ENCODE measurements at regions not wholly inside any gene's neighbourhood (a gene's known extent, or its start where the extent isn't known, plus 50 kb on each side); places are given as distances from the start of the nearest gene placed in this dataset.

DNA sequence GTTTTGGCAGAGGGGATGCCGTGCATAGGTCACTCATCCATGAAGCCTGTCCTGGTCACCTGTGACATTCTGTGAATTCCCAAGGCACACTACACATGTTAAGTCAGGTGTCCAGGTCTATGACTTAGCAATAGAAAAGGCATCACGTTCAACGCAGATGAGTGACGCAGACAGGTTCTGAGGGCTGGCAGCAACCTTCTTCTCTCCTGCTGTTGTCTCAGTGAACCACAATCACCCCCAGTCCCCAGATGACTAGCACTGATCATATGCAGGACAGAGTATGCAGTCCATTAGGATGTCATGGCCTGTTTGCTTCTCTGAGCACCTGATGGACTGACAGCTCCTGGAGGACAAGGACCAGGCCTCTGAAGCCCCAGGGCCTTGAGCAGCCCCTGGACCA is 157.8 kb upstream of the KAZN start:
- Histone ChIP-seq H2AK5ac (ENCODE audit: low read length) (no peak overlapping the region), H4K8ac (ENCODE audit: low read depth, low read length) (no peak overlapping the region), H3K79me2 (ENCODE audit: control insufficient read depth, insufficient read depth, low read length) (no peaks in the 10 kb centered on the region), H3K36me3 (ENCODE audit: control insufficient read depth, insufficient read depth, low read length) (no peaks in the 10 kb centered on the region), H3K4ac (ENCODE audit: low read depth, low read length) (no peak overlapping the region), H3K4me3 (ENCODE audit: low read length) (no peak overlapping the region), H2BK15ac (replicated peaks; ENCODE audit: low read depth) (no peak overlapping the region), H3K18ac (ENCODE audit: low read length) (no peak overlapping the region), H3K27ac (ENCODE audit: low read depth, low read length) (no peak overlapping the region), H2BK120ac (ENCODE audit: low read depth, low read length) (no peak overlapping the region), H3K27me3 (ENCODE audit: insufficient read depth, low read length, poor library complexity) (no peaks in the 10 kb centered on the region), H3K4me1 (ENCODE audit: control insufficient read depth, low read depth, low read length) (no peaks in the 10 kb centered on the region), H3K23ac (ENCODE audit: low read length) (no peak overlapping the region), H2BK5ac (ENCODE audit: low read length) (no peak overlapping the region), H3K79me1 (ENCODE audit: low read length) (no peaks in the 10 kb centered on the region), H3K4me2 (ENCODE audit: low read length) (no peak overlapping the region), H3K9ac (ENCODE audit: low read length) (no peak overlapping the region), H4K5ac (ENCODE audit: low read length) (no peak overlapping the region), H3K56ac (ENCODE audit: low read length) (no peak overlapping the region)
- no peak for DNase-seq
- WGBS (ENCODE audit: extremely low coverage, insufficient coverage, low lambda C conversion rate) = no CpG with 5 or more reads among the region's 4 CpGs

DNA sequence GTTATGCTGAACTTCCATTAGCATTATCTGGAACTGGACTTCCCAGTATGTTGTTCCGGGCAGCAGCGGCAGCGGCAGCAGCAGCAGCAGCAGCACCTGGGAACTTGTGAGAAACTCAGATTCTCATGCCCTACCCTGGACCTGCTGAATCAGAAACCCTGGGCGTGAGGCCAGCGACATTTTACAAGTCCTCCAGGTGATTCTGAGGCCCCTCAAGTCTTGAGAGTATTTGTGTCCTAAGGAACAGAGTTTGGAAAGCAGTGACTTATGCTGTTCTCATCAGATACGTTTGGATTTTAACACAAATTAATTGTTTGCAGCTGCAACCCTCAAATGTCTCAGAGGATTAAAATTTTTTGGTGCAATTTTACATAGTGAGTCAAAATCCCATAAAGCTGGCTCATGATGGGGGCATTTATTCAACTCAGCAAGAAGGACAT is 157.2 kb upstream of the KAZN start:
- H2BK15ac ChIP-seq (replicated peaks; ENCODE audit: low read depth) = no peak overlapping the region
- no peaks in the 10 kb centered on the region for H3K79me1 ChIP-seq (ENCODE audit: low read length)
- no peak overlapping the region for H3K18ac ChIP-seq (ENCODE audit: low read length)
- H3K4me1 ChIP-seq (ENCODE audit: control insufficient read depth, low read depth, low read length) = no peaks in the 10 kb centered on the region
- H3K36me3 ChIP-seq (ENCODE audit: control insufficient read depth, insufficient read depth, low read length) = no peaks in the 10 kb centered on the region
- no peak overlapping the region for H3K9ac ChIP-seq (ENCODE audit: low read length)
- no peaks in the 10 kb centered on the region for H3K27me3 ChIP-seq (ENCODE audit: insufficient read depth, low read length, poor library complexity)
- no peak overlapping the region for H2BK120ac ChIP-seq (ENCODE audit: low read depth, low read length)
- no peak overlapping the region for H3K4ac ChIP-seq (ENCODE audit: low read depth, low read length)
- no peak overlapping the region for H2AK5ac ChIP-seq (ENCODE audit: low read length)
- no peak for DNase-seq
- H4K5ac ChIP-seq (ENCODE audit: low read length) = no peak overlapping the region
- H3K23ac ChIP-seq (ENCODE audit: low read length) = no peak overlapping the region
- H3K79me2 ChIP-seq (ENCODE audit: control insufficient read depth, insufficient read depth, low read length) = no peaks in the 10 kb centered on the region
- no peak overlapping the region for H3K27ac ChIP-seq (ENCODE audit: low read depth, low read length)
- no CpG with 5 or more reads among the region's 6 CpGs for WGBS (ENCODE audit: extremely low coverage, insufficient coverage, low lambda C conversion rate)
- no peak overlapping the region for H2BK5ac ChIP-seq (ENCODE audit: low read length)
- H4K8ac ChIP-seq (ENCODE audit: low read depth, low read length) = no peak overlapping the region
- no peak overlapping the region for H3K4me2 ChIP-seq (ENCODE audit: low read length)
- no peak overlapping the region for H3K4me3 ChIP-seq (ENCODE audit: low read length)
- H3K56ac ChIP-seq (ENCODE audit: low read length) = no peak overlapping the region

DNA sequence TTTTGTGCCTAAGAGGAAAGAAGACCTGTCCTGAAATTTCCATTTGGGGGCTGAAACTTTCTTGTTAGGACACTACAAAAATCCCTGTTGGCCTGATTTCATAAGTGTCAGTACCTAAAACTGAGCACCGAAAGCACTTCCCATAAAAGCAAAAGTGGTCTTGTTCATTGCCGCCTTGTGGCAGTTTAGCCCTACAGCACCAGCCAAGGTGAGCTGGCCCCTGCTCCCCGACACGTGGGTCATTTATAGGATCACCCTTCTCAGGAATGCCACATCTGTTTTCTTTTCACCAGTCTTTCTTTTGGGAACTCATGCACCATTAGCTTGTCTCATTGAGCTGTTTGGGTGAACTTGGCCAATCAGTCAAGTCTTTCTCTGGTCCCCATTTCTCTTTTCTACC is 155.8 kb upstream of the KAZN start:
- H3K36me3 ChIP-seq (ENCODE audit: control insufficient read depth, insufficient read depth, low read length) = no peaks in the 10 kb centered on the region
- no peak overlapping the region for H3K56ac ChIP-seq (ENCODE audit: low read length)
- WGBS (ENCODE audit: extremely low coverage, insufficient coverage, low lambda C conversion rate) = no CpG with 5 or more reads among the region's 4 CpGs
- no peak overlapping the region for H3K27ac ChIP-seq (ENCODE audit: low read depth, low read length)
- no peaks in the 10 kb centered on the region for H3K79me1 ChIP-seq (ENCODE audit: low read length)
- H4K5ac ChIP-seq (ENCODE audit: low read length) = no peak overlapping the region
- no peak overlapping the region for H3K4me2 ChIP-seq (ENCODE audit: low read length)
- H2AK5ac ChIP-seq (ENCODE audit: low read length) = no peak overlapping the region
- no peak overlapping the region for H2BK15ac ChIP-seq (replicated peaks; ENCODE audit: low read depth)
- H2BK5ac ChIP-seq (ENCODE audit: low read length) = no peak overlapping the region
- H3K23ac ChIP-seq (ENCODE audit: low read length) = no peak overlapping the region
- H2BK120ac ChIP-seq (ENCODE audit: low read depth, low read length) = no peak overlapping the region
- H3K4me3 ChIP-seq (ENCODE audit: low read length) = no peak overlapping the region
- peak; percentile 42 for DNase-seq
- no peak overlapping the region for H3K18ac ChIP-seq (ENCODE audit: low read length)
- H3K4ac ChIP-seq (ENCODE audit: low read depth, low read length) = no peak overlapping the region
- no peaks in the 10 kb centered on the region for H3K27me3 ChIP-seq (ENCODE audit: insufficient read depth, low read length, poor library complexity)
- H3K4me1 ChIP-seq (ENCODE audit: control insufficient read depth, low read depth, low read length) = no peaks in the 10 kb centered on the region
- H3K79me2 ChIP-seq (ENCODE audit: control insufficient read depth, insufficient read depth, low read length) = no peaks in the 10 kb centered on the region
- H4K8ac ChIP-seq (ENCODE audit: low read depth, low read length) = no peak overlapping the region
- H3K9ac ChIP-seq (ENCODE audit: low read length) = no peak overlapping the region

GRCh38 chr1:14443164-14443787 is 155.2 kb upstream of the KAZN start:
- Histone ChIP-seq H3K23ac (ENCODE audit: low read length) (no peak overlapping the region), H3K56ac (ENCODE audit: low read length) (no peak overlapping the region), H2BK5ac (ENCODE audit: low read length) (no peak overlapping the region), H3K4me1 (ENCODE audit: control insufficient read depth, low read depth, low read length) (no peaks in the 10 kb centered on the region), H3K4ac (ENCODE audit: low read depth, low read length) (no peak overlapping the region), H3K79me1 (ENCODE audit: low read length) (no peaks in the 10 kb centered on the region), H3K4me2 (ENCODE audit: low read length) (no peak overlapping the region), H4K5ac (ENCODE audit: low read length) (no peak overlapping the region), H3K27ac (ENCODE audit: low read depth, low read length) (no peak overlapping the region), H2BK15ac (replicated peaks; ENCODE audit: low read depth) (no peak overlapping the region), H2BK120ac (ENCODE audit: low read depth, low read length) (no peak overlapping the region), H3K79me2 (ENCODE audit: control insufficient read depth, insufficient read depth, low read length) (no peaks in the 10 kb centered on the region), H3K27me3 (ENCODE audit: insufficient read depth, low read length, poor library complexity) (no peaks in the 10 kb centered on the region), H3K4me3 (ENCODE audit: low read length) (no peak overlapping the region), H3K9ac (ENCODE audit: low read length) (no peak overlapping the region), H3K18ac (ENCODE audit: low read length) (no peak overlapping the region), H4K8ac (ENCODE audit: low read depth, low read length) (no peak overlapping the region), H3K36me3 (ENCODE audit: control insufficient read depth, insufficient read depth, low read length) (no peaks in the 10 kb centered on the region), H2AK5ac (ENCODE audit: low read length) (no peak overlapping the region)
- no CpG with 5 or more reads among the region's 4 CpGs for WGBS (ENCODE audit: extremely low coverage, insufficient coverage, low lambda C conversion rate)
- DNase-seq = peak; percentile 86

GRCh38 chr1:14451217-14451616 is 147.3 kb upstream of the KAZN start:
- Histone ChIP-seq H3K27me3 (ENCODE audit: insufficient read depth, low read length, poor library complexity) (no peaks in the 10 kb centered on the region), H3K79me2 (ENCODE audit: control insufficient read depth, insufficient read depth, low read length) (no peaks in the 10 kb centered on the region)
- WGBS (ENCODE audit: extremely low coverage, insufficient coverage, low lambda C conversion rate) = no CpG with 5 or more reads among the region's 2 CpGs

DNA sequence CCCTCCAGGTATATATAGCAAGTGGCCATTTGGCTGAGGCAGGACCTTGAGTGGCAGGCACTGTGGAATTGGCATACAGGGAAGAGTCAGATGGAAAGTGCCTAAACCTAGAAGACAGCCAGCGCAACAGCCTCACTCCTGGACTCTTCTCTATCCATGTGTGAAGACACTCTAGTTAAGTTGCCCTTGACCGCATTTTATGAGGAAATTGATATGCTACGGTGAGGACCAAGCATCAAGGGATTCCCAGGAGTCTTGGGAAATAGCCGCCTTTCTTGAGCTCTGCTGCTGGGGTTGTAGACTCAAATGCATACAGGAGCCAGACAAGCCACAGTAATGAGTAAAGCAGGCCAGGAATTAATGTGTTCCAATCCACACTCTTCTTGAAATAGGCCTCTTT is 145.9 kb upstream of the KAZN start:
- H3K79me1 ChIP-seq (ENCODE audit: low read length) = no peaks in the 10 kb centered on the region
- H3K27ac ChIP-seq (ENCODE audit: low read depth, low read length) = no peak overlapping the region
- H4K8ac ChIP-seq (ENCODE audit: low read depth, low read length) = no peak overlapping the region
- no peak overlapping the region for H3K4me2 ChIP-seq (ENCODE audit: low read length)
- no peaks in the 10 kb centered on the region for H3K36me3 ChIP-seq (ENCODE audit: control insufficient read depth, insufficient read depth, low read length)
- H3K27me3 ChIP-seq (ENCODE audit: insufficient read depth, low read length, poor library complexity) = no peaks in the 10 kb centered on the region
- H3K79me2 ChIP-seq (ENCODE audit: control insufficient read depth, insufficient read depth, low read length) = no peaks in the 10 kb centered on the region
- no peak overlapping the region for H2BK120ac ChIP-seq (ENCODE audit: low read depth, low read length)
- DNase-seq = no peak
- no peak overlapping the region for H3K9ac ChIP-seq (ENCODE audit: low read length)
- H3K4me1 ChIP-seq (ENCODE audit: control insufficient read depth, low read depth, low read length) = no peaks in the 10 kb centered on the region
- no peak overlapping the region for H4K5ac ChIP-seq (ENCODE audit: low read length)
- no peak overlapping the region for H3K4ac ChIP-seq (ENCODE audit: low read depth, low read length)
- H2AK5ac ChIP-seq (ENCODE audit: low read length) = no peak overlapping the region
- H2BK15ac ChIP-seq (replicated peaks; ENCODE audit: low read depth) = no peak overlapping the region
- H3K56ac ChIP-seq (ENCODE audit: low read length) = no peak overlapping the region
- H2BK5ac ChIP-seq (ENCODE audit: low read length) = no peak overlapping the region
- H3K4me3 ChIP-seq (ENCODE audit: low read length) = no peak overlapping the region
- H3K18ac ChIP-seq (ENCODE audit: low read length) = no peak overlapping the region
- no peak overlapping the region for H3K23ac ChIP-seq (ENCODE audit: low read length)
- no CpG with 5 or more reads among the region's 4 CpGs for WGBS (ENCODE audit: extremely low coverage, insufficient coverage, low lambda C conversion rate)

More at GRCh38 chr1:14451217-14451616, 147.3 kb upstream of the KAZN start:
- H2BK15ac ChIP-seq (replicated peaks; ENCODE audit: low read depth) = no peak overlapping the region
- no peaks in the 10 kb centered on the region for H3K4me1 ChIP-seq (ENCODE audit: control insufficient read depth, low read depth, low read length)
- no peak overlapping the region for H3K4me3 ChIP-seq (ENCODE audit: low read length)
- H3K27ac ChIP-seq (ENCODE audit: low read depth, low read length) = no peak overlapping the region
- no peak overlapping the region for H2AK5ac ChIP-seq (ENCODE audit: low read length)
- H3K23ac ChIP-seq (ENCODE audit: low read length) = no peak overlapping the region
- H2BK120ac ChIP-seq (ENCODE audit: low read depth, low read length) = no peak overlapping the region
- no peak overlapping the region for H4K8ac ChIP-seq (ENCODE audit: low read depth, low read length)
- H3K79me1 ChIP-seq (ENCODE audit: low read length) = no peaks in the 10 kb centered on the region
- H3K4ac ChIP-seq (ENCODE audit: low read depth, low read length) = no peak overlapping the region
- H3K56ac ChIP-seq (ENCODE audit: low read length) = no peak overlapping the region
- H3K36me3 ChIP-seq (ENCODE audit: control insufficient read depth, insufficient read depth, low read length) = no peaks in the 10 kb centered on the region
- H3K9ac ChIP-seq (ENCODE audit: low read length) = no peak overlapping the region
- no peak overlapping the region for H4K5ac ChIP-seq (ENCODE audit: low read length)
- no peak overlapping the region for H3K4me2 ChIP-seq (ENCODE audit: low read length)
- H2BK5ac ChIP-seq (ENCODE audit: low read length) = no peak overlapping the region
- no peak for DNase-seq
- no peak overlapping the region for H3K18ac ChIP-seq (ENCODE audit: low read length)
